ENCODE measurements at regions not wholly inside any gene's neighbourhood (a gene's known extent, or its start where the extent isn't known, plus 50 kb on each side); places are given as distances from the start of the nearest gene placed in this dataset.
A peak's percentile ranks its signal among the peaks of the same experiment; 100 is the strongest.
"Not testable (repeated sequence)": the region's sequence is repeated elsewhere in the genome, so short reads cannot be mapped to it uniquely, and the experiment has no call there.

DNA sequence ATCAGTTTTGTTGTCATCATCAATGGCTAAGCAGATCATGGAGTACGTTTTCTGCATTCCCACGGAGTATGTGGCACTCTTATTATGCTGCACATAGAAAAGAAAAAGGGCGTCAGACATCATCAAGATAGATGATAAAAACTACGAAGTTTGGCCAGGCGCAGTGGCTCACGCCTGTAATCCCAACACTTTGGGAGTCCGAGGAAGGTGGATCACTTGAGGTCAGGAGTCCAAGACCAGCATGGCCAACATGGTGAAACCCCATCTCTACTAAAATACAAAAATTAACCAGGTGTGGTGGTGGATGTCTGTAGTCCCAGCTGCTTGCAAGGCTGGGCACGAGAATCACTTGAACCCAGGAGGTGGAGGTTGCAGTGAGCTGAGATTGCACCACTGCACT lies 312.8 kb downstream of the GOLGA6L6 start:
- DNase-seq, result not testable (repeated sequence)

DNA sequence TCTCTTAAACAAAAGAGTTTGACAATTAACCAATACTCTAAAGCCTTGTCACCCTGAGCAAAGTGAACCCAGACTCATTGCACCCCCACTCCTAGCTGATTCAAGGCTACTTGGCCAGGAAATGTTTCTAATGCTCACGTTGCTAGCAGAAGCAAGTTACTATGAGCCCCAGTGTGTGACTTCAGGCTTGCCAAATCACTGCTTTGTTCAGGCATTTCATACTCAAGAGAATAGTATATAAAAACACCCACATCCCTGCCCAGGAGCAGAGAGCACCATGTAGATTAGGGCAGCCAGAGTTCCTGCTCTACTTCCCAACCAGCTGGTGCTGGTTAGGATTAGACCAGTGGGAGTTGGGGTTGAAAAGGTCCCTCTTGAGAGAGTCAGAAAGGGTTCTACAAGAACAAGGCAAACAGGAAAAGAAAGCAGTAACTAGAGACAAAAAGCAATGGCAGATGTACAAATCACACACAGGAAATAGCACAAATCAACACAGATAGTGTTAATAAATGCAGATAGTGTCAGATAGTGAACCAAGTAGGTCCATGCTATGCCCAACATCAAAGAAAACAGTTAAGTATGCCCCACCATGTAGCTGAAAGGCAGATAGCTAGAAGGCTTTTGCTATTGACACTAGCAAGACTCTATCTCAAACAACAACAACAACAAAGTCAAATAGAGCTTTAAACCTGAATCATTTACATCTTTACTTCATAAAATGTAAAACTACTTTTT lies 314.3 kb downstream of the GOLGA6L6 start:
- not testable (repeated sequence) for DNase-seq

GRCh38 chr15:20226531-20226930 lies 315.1 kb downstream of the GOLGA6L6 start:
- DNase-seq, result not testable (repeated sequence)

- DNase-seq, result not testable (repeated sequence)
These were observed 320.5 kb downstream of the GOLGA6L6 start for GRCh38 chr15:20221063-20221462.

DNA sequence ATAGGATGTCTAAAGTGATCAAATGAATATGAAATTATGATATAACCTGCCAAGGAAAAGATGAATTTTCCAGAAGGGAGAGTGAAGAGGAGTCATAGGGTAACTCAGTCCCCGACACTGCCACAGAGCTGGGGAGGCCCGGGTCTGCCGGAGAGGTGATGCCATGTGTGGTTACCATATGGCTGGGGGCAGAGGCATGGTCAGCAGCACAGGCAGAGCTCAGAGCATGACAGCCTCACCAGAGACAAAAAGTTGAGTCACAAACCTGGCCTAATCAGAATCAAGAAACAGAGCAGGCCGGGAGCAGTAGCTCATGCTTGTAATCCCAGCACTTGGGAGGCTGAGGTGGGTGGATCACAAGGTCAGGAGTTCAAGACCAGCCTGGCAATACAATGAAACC lies 322.4 kb downstream of the GOLGA6L6 start:
- not testable (repeated sequence) for DNase-seq

GRCh38 chr15:20215700-20216099 lies 325.9 kb downstream of the GOLGA6L6 start:
- DNase-seq, result not testable (repeated sequence)

DNA sequence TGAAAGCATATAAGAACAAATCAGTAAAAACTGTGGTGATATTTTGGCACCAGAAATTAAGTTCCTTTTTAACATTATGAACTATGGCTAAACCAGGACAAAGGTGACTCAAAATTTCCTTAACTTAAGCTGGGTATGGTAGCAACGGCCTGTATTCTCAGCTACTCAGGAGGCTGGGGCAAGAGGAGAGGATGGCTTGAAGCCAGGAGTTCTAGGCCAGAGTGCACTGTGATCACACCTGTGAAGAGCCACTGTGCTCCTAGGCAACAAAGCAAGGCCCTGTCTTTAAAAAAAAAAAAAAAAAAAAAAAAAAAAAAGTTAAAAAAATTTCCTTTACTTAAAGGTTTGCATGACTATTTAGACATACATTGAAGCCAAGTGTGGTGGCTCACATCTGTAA lies 327.5 kb downstream of the GOLGA6L6 start:
- DNase-seq, result not testable (repeated sequence)

DNA sequence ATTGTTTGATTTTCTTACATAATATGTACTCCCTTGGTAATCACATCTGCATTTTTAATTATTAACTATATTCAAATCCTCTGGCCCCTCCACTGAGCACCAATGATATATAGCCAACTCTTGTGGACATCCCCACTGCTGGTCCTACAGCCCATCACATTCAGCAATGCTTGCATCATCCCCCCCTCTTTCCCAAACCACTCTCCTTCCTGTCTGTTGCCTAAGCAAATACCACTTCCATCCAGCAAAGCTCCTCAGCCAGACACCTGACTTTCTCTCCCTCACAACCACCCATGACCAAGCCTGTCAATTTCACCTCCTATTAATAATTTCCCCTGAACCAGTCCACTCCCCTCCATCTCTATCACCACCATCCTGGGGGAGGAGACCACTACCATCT lies 330.1 kb downstream of the GOLGA6L6 start:
- DNase-seq, result not testable (repeated sequence)

GRCh38 chr15:20209973-20210372 lies 331.6 kb downstream of the GOLGA6L6 start:
- not testable (repeated sequence) for DNase-seq

DNA sequence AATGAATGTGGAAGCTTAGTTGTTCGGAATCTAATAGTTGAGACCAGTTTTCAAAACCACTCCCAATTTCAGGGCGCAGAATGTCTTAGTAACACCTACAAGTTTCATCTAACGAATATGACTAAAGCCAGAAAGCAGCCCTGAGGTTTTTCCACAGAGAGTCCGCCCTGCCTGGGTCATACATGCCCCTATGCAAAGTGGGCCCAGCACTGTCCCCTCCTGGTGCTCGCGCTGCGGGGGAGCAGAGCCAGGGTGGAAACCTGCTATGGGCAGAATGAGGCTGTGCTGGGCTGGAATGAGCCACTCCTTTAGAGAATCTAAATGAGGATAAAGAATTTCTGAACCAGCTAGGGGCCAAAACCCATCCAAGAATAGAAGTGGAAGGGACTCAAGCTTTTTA lies 334.0 kb downstream of the GOLGA6L6 start:
- not testable (repeated sequence) for DNase-seq

DNA sequence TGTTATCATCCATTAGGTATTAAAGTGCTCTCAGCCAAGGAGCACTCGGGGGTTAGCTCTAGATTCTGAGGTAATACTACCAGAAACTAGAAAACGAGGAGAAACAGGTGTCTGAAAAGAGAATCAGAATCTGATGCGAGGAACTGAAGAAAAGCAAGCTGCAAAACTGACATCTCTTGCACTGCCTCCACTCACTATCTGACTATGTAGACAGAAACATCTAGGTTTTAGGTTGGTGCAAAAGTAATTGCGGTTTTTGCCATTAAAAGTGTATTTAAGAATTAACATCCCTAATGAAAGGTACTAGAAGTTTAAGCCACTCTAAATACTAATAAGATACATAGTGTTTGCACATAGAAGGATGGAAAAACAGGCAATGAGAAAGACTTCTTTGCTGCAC lies 334.4 kb downstream of the GOLGA6L6 start:
- not testable (repeated sequence) for DNase-seq

DNA sequence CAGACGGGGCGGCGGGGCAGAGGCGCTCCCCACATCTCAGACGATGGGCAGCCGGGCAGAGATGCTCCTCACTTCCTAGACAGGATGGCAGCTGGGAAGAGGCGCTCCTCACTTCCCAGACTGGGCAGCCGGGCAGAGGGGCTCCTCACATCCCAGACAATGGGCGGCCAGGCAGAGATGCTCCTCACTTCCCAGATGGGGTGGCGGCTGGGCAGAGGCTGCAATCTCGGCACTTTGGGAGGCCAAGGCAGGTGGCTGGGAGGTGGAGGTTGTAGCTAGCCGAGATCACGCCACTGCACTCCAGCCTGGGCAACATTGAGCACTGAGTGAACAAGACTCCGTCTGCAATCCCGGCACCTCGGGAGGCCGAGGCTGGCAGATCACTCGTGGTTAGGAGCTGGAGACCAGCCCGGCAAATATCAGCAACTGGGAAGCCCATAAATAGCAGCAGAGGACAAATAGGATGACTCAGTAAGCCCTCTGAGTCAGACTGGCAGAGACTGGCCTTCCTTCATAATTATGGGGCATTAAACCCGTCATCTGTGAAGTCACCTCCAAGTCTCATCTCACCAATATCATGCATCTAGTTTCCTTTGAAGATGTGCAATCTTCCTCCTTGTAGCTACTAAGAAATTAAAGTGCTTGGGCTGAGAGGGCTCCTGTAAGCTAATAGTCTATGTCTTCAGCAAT lies 337.3 kb downstream of the GOLGA6L6 start:
- DNase-seq, result not testable (repeated sequence)

DNA sequence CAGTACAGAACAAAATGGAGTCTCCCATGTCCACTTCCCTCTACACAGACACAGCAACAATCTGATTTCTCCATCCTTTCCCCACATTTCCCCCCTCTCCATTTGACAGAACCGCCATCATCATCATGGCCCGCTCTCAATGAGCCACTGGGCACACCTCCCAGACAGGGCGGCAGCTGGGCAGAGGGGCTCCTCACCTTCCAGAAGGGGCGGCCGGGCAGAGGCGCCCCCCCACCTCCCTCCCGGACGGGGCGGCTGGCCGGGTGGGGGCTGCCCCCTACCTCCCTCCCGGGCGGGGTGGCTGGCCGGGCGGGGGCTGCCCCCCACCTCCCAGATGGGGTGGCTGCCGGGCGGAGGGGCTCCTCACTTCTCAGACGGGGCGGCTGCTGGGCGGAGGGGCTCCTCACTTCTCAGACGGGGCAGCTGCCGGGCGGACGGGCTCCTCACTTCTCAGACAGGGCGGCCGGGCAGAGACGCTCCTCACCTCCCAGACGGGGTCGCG lies 337.9 kb downstream of the GOLGA6L6 start:
- DNase-seq, result not testable (repeated sequence)

DNA sequence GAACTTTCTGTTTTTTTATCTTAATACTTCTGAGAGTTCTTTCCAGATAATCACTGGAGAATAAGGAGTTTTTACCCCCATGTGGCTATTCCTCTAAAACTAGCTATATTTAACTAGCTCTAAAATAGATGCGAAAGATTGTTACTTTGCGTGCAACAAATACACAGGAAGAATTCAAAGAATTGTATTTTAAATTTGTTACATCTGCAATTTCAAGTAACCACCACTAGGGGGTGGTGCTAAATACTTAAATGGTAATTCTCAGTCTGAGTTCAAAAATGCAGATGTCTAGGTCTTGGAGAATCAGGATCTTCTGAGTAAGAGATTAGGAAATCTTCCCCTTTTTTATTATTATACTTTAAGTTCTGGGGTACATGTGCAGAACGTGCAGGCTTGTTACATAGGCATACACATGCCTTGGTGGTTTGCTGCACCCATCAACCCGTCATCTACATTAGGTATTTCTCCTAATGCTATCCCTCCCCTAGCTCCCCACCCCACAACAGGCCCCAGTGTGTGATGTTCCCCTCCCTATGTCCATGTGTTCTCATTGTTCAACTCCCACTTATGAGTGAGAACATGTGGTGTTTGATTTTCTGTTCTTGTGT lies 346.9 kb downstream of the GOLGA6L6 start:
- DNase-seq, result not testable (repeated sequence)

GRCh38 chr15:20192982-20193929 lies 348.3 kb downstream of the GOLGA6L6 start:
- DNase-seq, result peak; percentile 64 to 68

- not testable (repeated sequence) for DNase-seq
These were observed 350.0 kb downstream of the GOLGA6L6 start for GRCh38 chr15:20191508-20192125.

DNA sequence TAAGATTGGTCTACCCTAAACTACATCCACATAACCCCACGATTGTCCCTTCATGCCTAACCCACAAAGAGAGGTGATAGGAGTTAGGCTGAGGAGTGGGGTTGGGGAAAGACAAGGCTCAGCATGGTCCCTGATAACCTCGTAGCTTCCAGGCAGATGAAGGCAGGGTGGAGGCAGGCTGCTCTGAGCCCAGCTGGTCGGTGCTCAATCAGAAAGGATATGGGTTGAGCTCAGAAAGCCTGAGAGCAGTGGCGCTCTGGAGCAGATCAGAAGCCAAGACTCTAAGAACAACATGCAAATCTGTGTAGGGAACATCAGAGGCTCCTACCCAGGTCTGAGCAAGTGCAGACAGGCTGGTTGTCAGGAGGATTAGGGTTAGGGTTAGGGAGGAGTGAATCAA lies 353.0 kb downstream of the GOLGA6L6 start:
- not testable (repeated sequence) for DNase-seq

DNA sequence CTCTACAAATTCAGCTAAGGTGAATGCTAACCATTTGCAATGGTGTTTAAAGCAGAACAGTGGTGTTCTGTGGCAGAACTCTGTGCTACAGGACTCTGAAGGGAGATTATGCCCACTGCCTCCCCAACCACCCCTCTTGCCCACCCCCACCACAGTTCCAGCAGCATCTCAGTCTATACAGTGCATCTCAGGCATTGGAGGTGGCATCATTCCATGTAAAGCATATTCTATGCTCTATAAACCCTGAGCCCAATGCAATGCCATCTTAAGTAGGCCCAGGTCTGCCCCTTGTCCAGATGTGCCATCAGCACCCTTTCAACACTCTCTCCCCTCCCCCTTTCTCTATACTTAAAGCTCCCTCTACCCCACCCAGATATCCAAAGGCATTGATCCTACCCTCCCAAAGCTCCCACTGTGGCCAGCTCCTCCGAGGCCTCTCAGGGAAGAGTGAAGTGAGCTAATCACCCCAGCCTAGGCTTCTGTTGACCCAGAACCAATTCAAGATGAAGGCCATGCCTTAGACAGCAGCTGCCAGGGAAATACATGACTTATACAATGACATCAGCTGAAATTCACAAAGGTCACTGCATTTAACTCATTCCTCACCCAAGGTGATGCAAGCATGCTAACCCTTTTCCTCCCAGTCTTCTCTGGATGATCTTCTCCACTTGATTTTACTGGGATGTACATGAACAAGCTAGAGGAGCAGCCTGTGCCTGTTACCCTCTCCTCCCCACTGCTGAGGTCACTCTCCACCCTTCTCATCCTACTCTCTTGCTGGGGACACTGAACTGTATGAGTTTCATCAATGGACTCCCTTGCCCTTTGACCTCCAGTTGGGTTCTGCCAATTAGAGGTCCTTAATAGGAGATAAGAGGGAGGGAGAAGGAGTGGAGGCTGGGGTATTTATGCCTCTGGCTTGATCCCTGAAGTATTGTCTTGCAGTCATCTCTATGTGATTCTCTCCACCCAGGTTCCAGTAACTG lies 353.9 kb downstream of the GOLGA6L6 start:
- not testable (repeated sequence) for DNase-seq

- not testable (repeated sequence) for DNase-seq
These were observed 356.7 kb downstream of the GOLGA6L6 start for GRCh38 chr15:20184879-20185278.

GRCh38 chr15:20168221-20168620 lies 373.4 kb downstream of the GOLGA6L6 start:
- not testable (repeated sequence) for DNase-seq

DNA sequence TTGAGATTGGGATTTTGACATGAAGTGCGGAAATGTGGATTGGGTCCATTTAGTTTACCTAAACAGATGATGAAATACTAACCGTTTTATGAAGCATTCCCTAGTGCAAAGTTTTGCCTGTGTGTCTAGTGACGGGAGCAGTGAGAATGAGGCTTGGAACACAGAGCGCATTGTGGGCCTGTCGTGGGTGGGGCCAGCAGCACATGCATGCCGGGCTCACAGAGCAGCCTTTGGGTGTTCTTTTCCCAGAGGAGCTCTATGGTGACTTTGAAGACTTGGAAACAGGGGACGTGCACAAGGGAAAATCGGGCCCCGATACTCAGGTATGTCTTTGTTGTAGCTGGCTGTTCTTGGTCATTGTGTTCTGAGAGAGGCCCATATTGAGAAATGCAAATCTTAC lies 388.1 kb downstream of the GOLGA6L6 start:
- DNase-seq, result not testable (repeated sequence)
